ENCODE measurements at regions not wholly inside any gene's neighbourhood (a gene's known extent, or its start where the extent isn't known, plus 50 kb on each side); places are given as distances from the start of the nearest gene placed in this dataset.

DNA sequence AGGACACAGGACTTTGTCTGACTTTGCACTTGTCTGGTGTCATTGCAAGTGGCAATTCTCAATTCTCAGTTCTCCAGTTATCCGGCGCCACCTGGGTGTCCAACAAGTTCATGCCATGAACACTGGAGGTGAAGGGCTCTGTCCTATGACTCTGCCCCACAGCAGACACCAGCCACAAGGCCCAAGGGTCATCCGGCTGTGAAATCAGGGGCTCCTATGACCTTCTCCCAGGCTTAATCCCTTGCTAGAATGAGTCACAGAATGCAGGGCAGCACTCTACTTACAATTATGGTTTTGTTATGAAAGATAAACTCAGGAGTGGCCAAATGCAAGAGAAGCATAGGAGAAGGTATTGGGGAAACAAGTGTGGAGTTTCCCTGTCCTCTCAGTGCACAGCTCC lies 392.0 kb downstream of the GADD45G start:
- TF ChIP-seq, protein P1, sequence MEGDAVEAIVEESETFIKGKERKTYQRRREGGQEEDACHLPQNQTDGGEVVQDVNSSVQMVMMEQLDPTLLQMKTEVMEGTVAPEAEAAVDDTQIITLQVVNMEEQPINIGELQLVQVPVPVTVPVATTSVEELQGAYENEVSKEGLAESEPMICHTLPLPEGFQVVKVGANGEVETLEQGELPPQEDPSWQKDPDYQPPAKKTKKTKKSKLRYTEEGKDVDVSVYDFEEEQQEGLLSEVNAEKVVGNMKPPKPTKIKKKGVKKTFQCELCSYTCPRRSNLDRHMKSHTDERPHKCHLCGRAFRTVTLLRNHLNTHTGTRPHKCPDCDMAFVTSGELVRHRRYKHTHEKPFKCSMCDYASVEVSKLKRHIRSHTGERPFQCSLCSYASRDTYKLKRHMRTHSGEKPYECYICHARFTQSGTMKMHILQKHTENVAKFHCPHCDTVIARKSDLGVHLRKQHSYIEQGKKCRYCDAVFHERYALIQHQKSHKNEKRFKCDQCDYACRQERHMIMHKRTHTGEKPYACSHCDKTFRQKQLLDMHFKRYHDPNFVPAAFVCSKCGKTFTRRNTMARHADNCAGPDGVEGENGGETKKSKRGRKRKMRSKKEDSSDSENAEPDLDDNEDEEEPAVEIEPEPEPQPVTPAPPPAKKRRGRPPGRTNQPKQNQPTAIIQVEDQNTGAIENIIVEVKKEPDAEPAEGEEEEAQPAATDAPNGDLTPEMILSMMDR (IDR thresholded peaks at IDR 0.05), result no peak
- no peak for TF ChIP-seq POLR2A (IDR thresholded peaks at IDR 0.05)

Measured in gastroesophageal sphincter (tissue), 3 donors.